ENCODE measurements at regions not wholly inside any gene's neighbourhood (a gene's known extent, or its start where the extent isn't known, plus 50 kb on each side); places are given as distances from the start of the nearest gene placed in this dataset.
A peak's percentile ranks its signal among the peaks of the same experiment; 100 is the strongest.

DNA sequence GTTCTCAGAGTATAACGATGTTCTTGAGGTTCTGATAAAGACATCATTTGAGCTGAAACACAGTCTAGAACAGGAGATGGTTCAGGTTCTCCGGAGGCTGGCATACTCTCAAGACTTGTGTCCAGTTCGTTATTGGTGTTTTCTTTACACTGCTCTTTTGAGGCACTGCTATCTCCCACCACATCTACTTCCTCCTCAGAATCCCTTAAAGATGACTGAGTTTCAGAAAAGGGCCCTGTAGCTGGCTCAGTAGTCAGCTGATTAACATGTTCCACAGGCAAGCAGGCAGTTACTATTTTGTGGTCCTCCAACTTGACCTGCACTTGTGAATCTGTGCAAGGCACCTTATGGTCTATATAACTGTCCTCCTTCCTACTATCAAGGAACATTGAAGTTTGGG, 50.2 kb downstream of the ZZZ3 start:
- DNase-seq = peak; percentile 51

DNA sequence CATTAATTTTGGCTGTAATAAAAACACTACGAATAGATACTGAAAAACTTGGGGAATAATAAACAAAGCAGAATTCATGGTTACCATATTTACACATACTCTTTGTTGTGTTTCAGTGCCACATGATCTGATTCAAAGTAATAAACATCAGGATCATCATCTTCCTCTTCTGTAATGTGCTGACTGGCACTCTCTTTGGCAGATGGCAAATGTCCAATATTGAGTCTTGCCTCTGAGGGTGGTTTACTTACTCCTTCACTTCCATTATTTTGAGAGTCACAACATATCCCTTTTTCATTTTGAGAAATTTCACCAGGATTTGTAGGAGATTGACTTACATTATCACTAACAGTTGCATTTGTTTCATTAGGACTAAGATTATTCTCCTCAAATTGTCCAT, 50.7 kb downstream of the ZZZ3 start:
- peak; percentile 28 for DNase-seq

DNA sequence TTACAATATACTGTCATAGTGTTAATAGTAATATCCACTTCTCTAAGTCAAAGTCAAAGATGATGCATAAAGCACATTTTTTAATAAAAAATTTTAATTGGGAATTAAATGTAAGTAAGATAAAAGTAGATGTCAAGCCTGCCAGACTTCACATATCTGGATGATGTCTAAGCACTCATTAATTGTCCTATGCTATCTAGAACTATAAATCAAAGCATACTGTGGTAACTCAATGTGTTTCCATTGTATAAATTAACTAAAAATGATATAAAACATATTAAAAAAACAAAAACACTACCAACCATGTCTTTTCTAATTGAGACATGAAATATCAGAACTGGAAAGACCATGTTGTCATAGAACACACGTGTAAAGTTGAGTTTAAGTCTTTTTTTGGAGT, 51.2 kb downstream of the ZZZ3 start:
- no peak for DNase-seq

GRCh38 chr1:77627978-77628570, 54.4 kb downstream of the ZZZ3 start:
- no peak for DNase-seq

GRCh38 chr1:77625250-77625649, 57.2 kb downstream of the ZZZ3 start:
- DNase-seq = no peak

GRCh38 chr1:77624102-77624501, 58.4 kb downstream of the ZZZ3 start:
- no peak for DNase-seq

GRCh38 chr1:77623066-77623465, 59.4 kb downstream of the ZZZ3 start:
- no peak for DNase-seq

DNA sequence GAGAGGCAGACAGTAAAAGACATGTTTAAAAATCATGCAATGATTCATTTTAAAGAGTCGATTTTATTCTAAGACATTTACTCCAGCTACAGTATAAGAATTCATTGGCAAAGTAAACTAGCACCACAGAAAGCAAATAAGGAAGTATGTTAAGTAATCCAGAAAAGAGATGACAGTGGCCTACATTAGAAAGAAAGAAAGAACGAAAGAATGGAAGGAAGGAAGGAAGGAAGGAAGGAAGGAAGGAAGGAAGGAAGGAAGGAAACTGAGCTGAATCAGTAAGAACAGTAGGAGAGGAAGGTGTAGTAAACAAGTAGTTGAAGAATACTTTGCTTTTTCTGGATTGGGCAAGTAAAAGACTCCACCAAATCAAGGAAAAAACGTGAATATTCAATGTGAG, 62.2 kb downstream of the ZZZ3 start:
- no peak for DNase-seq

- peak; percentile 20 for DNase-seq
These were observed 68.4 kb downstream of the ZZZ3 start for GRCh38 chr1:77614037-77614436.

All from hematopoietic multipotent progenitor cell treated with erythropoietin and hydrocortisone succinate and interleukin-3 and kit ligand, for 6 days (in vitro differentiated cells).